ENCODE measurements at regions not wholly inside any gene's neighbourhood (a gene's known extent, or its start where the extent isn't known, plus 50 kb on each side); places are given as distances from the start of the nearest gene placed in this dataset.

GRCh38 chr5:139734539-139734916 lies 61.1 kb upstream of the PSD2 start:
- Histone ChIP-seq H3K36me3 (ENCODE audit: control insufficient read depth in 1 of 2, insufficient read depth in 2 of 2, low read length in 2 of 2) (no peaks in the 10 kb centered on the region), H3K4me1 (ENCODE audit: control insufficient read depth in 1 of 2, insufficient read depth in 2 of 2, low read length in 2 of 2) (peaks cover 17 to 21% of the 10 kb centered on the region in 2 experiments; a peak in 3 of 4 replicates), H3K79me2 (ENCODE audit: insufficient read depth, low read length) (no peaks in the 10 kb centered on the region), H3K9me2 (ENCODE audit: insufficient read depth) (no peaks in the 10 kb centered on the region), H3K27ac (ENCODE audit: low read depth, low read length) (no peak overlapping the region), H3K4me2 (ENCODE audit: low read length) (no peak overlapping the region), H2AFZ (ENCODE audit: low read depth, low read length, poor library complexity, severe bottlenecking) (no peak overlapping the region), H3K9me3 (ENCODE audit: control insufficient read depth in 1 of 2, insufficient read depth in 1 of 2, low read depth in 1 of 2, low read length in 2 of 2) (no peaks in the 10 kb centered on the region), H3K9ac (ENCODE audit: low read length) (no peak overlapping the region), H4K20me1 (ENCODE audit: insufficient read depth) (no peaks in the 10 kb centered on the region), H3K27me3 (ENCODE audit: insufficient read depth, low read length) (no peaks in the 10 kb centered on the region), H3K4me3 (replicated peaks in 1 of 2; ENCODE audit: low read depth in 1 of 2, low read length in 2 of 2) (no peak overlapping the region)
- ChIA-PET CTCF (no interaction called here), RAD21 (ENCODE audit: low non-redundant PET in 1 of 2, low total read pairs in 2 of 2, uncharacterized antibody in 2 of 2, unreplicated experiment in 2 of 2) (no interaction called here), POLR2A (no interaction called here)
- ATAC-seq (no peak), DNase-seq (ENCODE audit: low read depth, low spot score) (no peak)
- intact Hi-C loops (cut with micrococcal nuclease), result no loop called here
- TF ChIP-seq MAX (IDR thresholded peaks at IDR 0.05) (no peak), CBX3 (IDR thresholded peaks at IDR 0.05; ENCODE audit: low read depth) (no peak), ELF1 (IDR thresholded peaks at IDR 0.05; ENCODE audit: borderline replicate concordance, low read depth) (no peak), EZH2phosphoT487 (IDR thresholded peaks at IDR 0.05; ENCODE audit: borderline replicate concordance) (no peak), POLR2A (IDR thresholded peaks at IDR 0.05; ENCODE audit: borderline replicate concordance, extremely low read depth, insufficient read depth, insufficient read length) (no peak), ZFX (IDR thresholded peaks at IDR 0.05) (no peak), RAD21 (IDR thresholded peaks at IDR 0.05; ENCODE audit: low read depth) (no peak), TCF7L2 (IDR thresholded peaks at IDR 0.05; ENCODE audit: borderline replicate concordance, extremely low read depth, insufficient read depth, insufficient read length) (no peak), SP1 (IDR thresholded peaks at IDR 0.05; ENCODE audit: low read depth) (no peak), EZH2 (IDR thresholded peaks at IDR 0.05) (no peak), JUND (IDR thresholded peaks at IDR 0.05) (no peak), FOSL1 (IDR thresholded peaks at IDR 0.05; ENCODE audit: low read depth) (no peak), CEBPB (IDR thresholded peaks at IDR 0.05; ENCODE audit: low read depth) (no peak), SRF (IDR thresholded peaks at IDR 0.05; ENCODE audit: low read depth) (no peak)
- TF ChIP-seq, protein P1, sequence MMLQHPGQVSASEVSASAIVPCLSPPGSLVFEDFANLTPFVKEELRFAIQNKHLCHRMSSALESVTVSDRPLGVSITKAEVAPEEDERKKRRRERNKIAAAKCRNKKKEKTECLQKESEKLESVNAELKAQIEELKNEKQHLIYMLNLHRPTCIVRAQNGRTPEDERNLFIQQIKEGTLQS (IDR thresholded peaks at IDR 0.05), result no peak
- TF ChIP-seq, protein P2, sequence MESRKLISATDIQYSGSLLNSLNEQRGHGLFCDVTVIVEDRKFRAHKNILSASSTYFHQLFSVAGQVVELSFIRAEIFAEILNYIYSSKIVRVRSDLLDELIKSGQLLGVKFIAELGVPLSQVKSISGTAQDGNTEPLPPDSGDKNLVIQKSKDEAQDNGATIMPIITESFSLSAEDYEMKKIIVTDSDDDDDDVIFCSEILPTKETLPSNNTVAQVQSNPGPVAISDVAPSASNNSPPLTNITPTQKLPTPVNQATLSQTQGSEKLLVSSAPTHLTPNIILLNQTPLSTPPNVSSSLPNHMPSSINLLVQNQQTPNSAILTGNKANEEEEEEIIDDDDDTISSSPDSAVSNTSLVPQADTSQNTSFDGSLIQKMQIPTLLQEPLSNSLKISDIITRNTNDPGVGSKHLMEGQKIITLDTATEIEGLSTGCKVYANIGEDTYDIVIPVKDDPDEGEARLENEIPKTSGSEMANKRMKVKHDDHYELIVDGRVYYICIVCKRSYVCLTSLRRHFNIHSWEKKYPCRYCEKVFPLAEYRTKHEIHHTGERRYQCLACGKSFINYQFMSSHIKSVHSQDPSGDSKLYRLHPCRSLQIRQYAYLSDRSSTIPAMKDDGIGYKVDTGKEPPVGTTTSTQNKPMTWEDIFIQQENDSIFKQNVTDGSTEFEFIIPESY (IDR thresholded peaks at IDR 0.05; ENCODE audit: extremely low read depth, insufficient replicate concordance, low read length), result no peak
- TF ChIP-seq, protein P3, sequence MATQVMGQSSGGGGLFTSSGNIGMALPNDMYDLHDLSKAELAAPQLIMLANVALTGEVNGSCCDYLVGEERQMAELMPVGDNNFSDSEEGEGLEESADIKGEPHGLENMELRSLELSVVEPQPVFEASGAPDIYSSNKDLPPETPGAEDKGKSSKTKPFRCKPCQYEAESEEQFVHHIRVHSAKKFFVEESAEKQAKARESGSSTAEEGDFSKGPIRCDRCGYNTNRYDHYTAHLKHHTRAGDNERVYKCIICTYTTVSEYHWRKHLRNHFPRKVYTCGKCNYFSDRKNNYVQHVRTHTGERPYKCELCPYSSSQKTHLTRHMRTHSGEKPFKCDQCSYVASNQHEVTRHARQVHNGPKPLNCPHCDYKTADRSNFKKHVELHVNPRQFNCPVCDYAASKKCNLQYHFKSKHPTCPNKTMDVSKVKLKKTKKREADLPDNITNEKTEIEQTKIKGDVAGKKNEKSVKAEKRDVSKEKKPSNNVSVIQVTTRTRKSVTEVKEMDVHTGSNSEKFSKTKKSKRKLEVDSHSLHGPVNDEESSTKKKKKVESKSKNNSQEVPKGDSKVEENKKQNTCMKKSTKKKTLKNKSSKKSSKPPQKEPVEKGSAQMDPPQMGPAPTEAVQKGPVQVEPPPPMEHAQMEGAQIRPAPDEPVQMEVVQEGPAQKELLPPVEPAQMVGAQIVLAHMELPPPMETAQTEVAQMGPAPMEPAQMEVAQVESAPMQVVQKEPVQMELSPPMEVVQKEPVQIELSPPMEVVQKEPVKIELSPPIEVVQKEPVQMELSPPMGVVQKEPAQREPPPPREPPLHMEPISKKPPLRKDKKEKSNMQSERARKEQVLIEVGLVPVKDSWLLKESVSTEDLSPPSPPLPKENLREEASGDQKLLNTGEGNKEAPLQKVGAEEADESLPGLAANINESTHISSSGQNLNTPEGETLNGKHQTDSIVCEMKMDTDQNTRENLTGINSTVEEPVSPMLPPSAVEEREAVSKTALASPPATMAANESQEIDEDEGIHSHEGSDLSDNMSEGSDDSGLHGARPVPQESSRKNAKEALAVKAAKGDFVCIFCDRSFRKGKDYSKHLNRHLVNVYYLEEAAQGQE (IDR thresholded peaks at IDR 0.05; ENCODE audit: low read depth), result no peak
- no TSS peak for BruUV-seq (replicated peaks)
